ENCODE measurements at regions not wholly inside any gene's neighbourhood (a gene's known extent, or its start where the extent isn't known, plus 50 kb on each side); places are given as distances from the start of the nearest gene placed in this dataset.

DNA sequence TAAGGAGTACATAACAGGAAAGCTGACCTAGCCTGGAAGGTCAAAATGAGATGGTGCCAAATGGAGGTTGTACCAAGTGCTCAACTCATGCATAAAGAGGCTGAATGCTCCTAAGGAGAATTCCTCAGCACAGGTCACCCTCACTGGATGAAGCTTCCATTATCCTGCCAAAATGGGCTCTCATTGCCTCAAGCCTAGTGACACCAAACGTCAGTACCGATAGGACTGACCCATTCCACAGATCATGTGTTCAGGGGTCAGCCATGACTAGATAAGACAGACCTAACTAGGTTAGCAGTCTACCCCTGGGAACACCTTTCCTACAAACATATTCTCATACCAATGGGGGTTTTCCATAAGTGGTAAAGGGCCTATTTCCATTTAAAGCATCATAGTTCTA is 160.7 kb downstream of the MEX3B start:
- Histone ChIP-seq H3K4me1 (no peaks in the 10 kb centered on the region), H3K4me3 (ENCODE audit: low read depth, low read length) (no peak overlapping the region), H3K36me3 (ENCODE audit: control insufficient read depth, insufficient read depth, low read length) (no peaks in the 10 kb centered on the region), H3K9me3 (no peaks in the 10 kb centered on the region), H3K27me3 (replicated peaks; ENCODE audit: control insufficient read depth, insufficient read depth, low read length) (no peaks in the 10 kb centered on the region)
- Mint-ChIP-seq H3K4me3 (ENCODE audit: unreplicated experiment) (no peak overlapping the region), H3K36me3 (ENCODE audit: insufficient read depth, unreplicated experiment) (no peaks in the 10 kb centered on the region), H3K9me3 (ENCODE audit: unreplicated experiment) (no peaks in the 10 kb centered on the region), H3K4me1 (ENCODE audit: low read depth, unreplicated experiment) (no peaks in the 10 kb centered on the region), H3K27me3 (ENCODE audit: insufficient read depth, unreplicated experiment) (peaks cover 2% of the 10 kb centered on the region), H3K27ac (ENCODE audit: unreplicated experiment) (no peak overlapping the region)
- intact Hi-C loops (cut with micrococcal nuclease; ENCODE audit: unreplicated experiment), result no loop called here
- POLR2A ChIA-PET, result no interaction called here
- no peak for DNase-seq
- CTCF ChIA-PET, result no interaction called here
- BruUV-seq (replicated peaks), result no TSS peak
- TF ChIP-seq, protein P1, sequence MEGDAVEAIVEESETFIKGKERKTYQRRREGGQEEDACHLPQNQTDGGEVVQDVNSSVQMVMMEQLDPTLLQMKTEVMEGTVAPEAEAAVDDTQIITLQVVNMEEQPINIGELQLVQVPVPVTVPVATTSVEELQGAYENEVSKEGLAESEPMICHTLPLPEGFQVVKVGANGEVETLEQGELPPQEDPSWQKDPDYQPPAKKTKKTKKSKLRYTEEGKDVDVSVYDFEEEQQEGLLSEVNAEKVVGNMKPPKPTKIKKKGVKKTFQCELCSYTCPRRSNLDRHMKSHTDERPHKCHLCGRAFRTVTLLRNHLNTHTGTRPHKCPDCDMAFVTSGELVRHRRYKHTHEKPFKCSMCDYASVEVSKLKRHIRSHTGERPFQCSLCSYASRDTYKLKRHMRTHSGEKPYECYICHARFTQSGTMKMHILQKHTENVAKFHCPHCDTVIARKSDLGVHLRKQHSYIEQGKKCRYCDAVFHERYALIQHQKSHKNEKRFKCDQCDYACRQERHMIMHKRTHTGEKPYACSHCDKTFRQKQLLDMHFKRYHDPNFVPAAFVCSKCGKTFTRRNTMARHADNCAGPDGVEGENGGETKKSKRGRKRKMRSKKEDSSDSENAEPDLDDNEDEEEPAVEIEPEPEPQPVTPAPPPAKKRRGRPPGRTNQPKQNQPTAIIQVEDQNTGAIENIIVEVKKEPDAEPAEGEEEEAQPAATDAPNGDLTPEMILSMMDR (IDR thresholded peaks at IDR 0.05; ENCODE audit: insufficient read depth in 1 of 2, low read depth in 1 of 2, low read length in 1 of 2, severe bottlenecking in 1 of 2, unreplicated experiment in 1 of 2), result no peak

DNA sequence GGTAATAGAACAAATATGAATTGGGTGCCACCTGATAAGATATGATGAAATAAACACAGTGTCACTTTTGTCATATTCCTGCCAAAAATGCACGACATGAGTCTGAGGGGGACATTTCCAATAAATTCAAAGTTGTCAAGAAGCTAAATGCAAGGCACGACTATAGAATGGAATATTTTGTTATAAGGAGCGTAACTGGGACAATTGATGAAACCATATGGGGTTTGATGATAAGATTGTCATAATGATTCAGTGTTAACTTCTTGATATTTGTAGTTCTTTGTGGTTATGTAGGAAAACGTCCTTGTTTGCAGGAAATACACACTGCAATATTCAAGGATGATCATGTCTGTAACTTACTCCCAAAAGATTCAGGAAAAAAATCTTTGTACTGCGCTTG is 163.3 kb downstream of the MEX3B start:
- H3K4me3 ChIP-seq (ENCODE audit: low read depth, low read length), result no peak overlapping the region
- ChIA-PET POLR2A (no interaction called here), CTCF (no interaction called here)
- BruUV-seq (replicated peaks), result no TSS peak
- TF ChIP-seq, protein P1 (IDR thresholded peaks at IDR 0.05; ENCODE audit: insufficient read depth in 1 of 2, low read depth in 1 of 2, low read length in 1 of 2, severe bottlenecking in 1 of 2, unreplicated experiment in 1 of 2), result no peak
- no peaks in the 10 kb centered on the region for H3K9me3 ChIP-seq
- intact Hi-C loops (cut with micrococcal nuclease; ENCODE audit: unreplicated experiment), result no loop called here
- no peak overlapping the region for H3K4me3 Mint-ChIP-seq (ENCODE audit: unreplicated experiment)
- H3K4me1 ChIP-seq, result no peaks in the 10 kb centered on the region
- no peaks in the 10 kb centered on the region for H3K36me3 Mint-ChIP-seq (ENCODE audit: insufficient read depth, unreplicated experiment)
- H3K9me3 Mint-ChIP-seq (ENCODE audit: unreplicated experiment), result no peaks in the 10 kb centered on the region
- H3K4me1 Mint-ChIP-seq (ENCODE audit: low read depth, unreplicated experiment), result no peaks in the 10 kb centered on the region
- no peaks in the 10 kb centered on the region for H3K36me3 ChIP-seq (ENCODE audit: control insufficient read depth, insufficient read depth, low read length)
- no peak for DNase-seq
- no peaks in the 10 kb centered on the region for H3K27me3 ChIP-seq (replicated peaks; ENCODE audit: control insufficient read depth, insufficient read depth, low read length)
- H3K27me3 Mint-ChIP-seq (ENCODE audit: insufficient read depth, unreplicated experiment), result peaks cover 9% of the 10 kb centered on the region
- H3K27ac Mint-ChIP-seq (ENCODE audit: unreplicated experiment), result no peak overlapping the region

DNA sequence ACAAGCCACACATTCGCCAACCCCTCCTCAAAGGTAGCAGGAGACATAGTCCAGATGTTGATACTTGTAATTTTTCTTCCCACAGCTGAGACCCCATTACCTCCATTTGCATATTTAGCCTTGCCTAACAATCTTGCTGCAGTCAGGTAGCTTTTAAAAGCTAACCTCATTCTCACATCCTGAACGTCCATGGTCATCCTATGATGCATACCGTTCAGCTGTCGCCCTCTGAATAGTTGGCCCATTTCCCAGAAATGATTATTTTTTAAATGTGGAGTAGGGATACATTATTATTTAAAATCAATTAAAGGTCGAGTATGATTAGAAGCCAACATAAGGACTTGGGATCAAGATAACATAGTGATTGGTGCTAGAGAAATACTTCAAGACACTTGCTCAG is 165.0 kb downstream of the MEX3B start:
- TF ChIP-seq, protein P1 (IDR thresholded peaks at IDR 0.05; ENCODE audit: insufficient read depth in 1 of 2, low read depth in 1 of 2, low read length in 1 of 2, severe bottlenecking in 1 of 2, unreplicated experiment in 1 of 2), result no peak
- no peaks in the 10 kb centered on the region for H3K9me3 ChIP-seq
- H3K36me3 Mint-ChIP-seq (ENCODE audit: insufficient read depth, unreplicated experiment), result no peaks in the 10 kb centered on the region
- H3K36me3 ChIP-seq (ENCODE audit: control insufficient read depth, insufficient read depth, low read length), result no peaks in the 10 kb centered on the region
- no peaks in the 10 kb centered on the region for H3K27me3 ChIP-seq (replicated peaks; ENCODE audit: control insufficient read depth, insufficient read depth, low read length)
- no peak overlapping the region for H3K4me3 Mint-ChIP-seq (ENCODE audit: unreplicated experiment)
- H3K4me3 ChIP-seq (ENCODE audit: low read depth, low read length), result no peak overlapping the region
- no TSS peak for BruUV-seq (replicated peaks)
- H3K4me1 ChIP-seq, result no peaks in the 10 kb centered on the region
- POLR2A ChIA-PET, result no interaction called here
- intact Hi-C loops (cut with micrococcal nuclease; ENCODE audit: unreplicated experiment), result no loop called here
- no peak for DNase-seq
- H3K27ac Mint-ChIP-seq (ENCODE audit: unreplicated experiment), result no peak overlapping the region
- H3K27me3 Mint-ChIP-seq (ENCODE audit: insufficient read depth, unreplicated experiment), result peaks cover 9% of the 10 kb centered on the region
- H3K9me3 Mint-ChIP-seq (ENCODE audit: unreplicated experiment), result no peaks in the 10 kb centered on the region
- CTCF ChIA-PET, result no interaction called here
- no peaks in the 10 kb centered on the region for H3K4me1 Mint-ChIP-seq (ENCODE audit: low read depth, unreplicated experiment)
